ENCODE measurements at regions not wholly inside any gene's neighbourhood (a gene's known extent, or its start where the extent isn't known, plus 50 kb on each side); places are given as distances from the start of the nearest gene placed in this dataset.

GRCh38 chr11:69880826-69881445 lies 61.7 kb upstream of the FGF3 start:
- H3T11ph ChIP-seq (ENCODE audit: low read length) = no peak overlapping the region
- H3K9me3 ChIP-seq (ENCODE audit: control insufficient read depth, low read depth, low read length) = no peaks in the 10 kb centered on the region
- peaks cover 3 to 4% of the 10 kb centered on the region in 2 experiments; a peak in 3 of 4 replicates for H3K4me1 Mint-ChIP-seq
- no CpG with 5 or more reads among the region's 10 CpGs for WGBS (ENCODE audit: extremely low coverage, insufficient read length, low lambda C conversion rate)
- no peaks in the 10 kb centered on the region for H4K20me1 ChIP-seq (ENCODE audit: control insufficient read depth, insufficient read depth, insufficient read length)
- no peaks in the 10 kb centered on the region for H3K9me3 Mint-ChIP-seq
- H2AFZ ChIP-seq (ENCODE audit: low read length) = no peak overlapping the region
- no peak overlapping the region for H3K4me2 ChIP-seq (ENCODE audit: insufficient read depth, insufficient read length, low read length)
- no peak overlapping the region for H2BK120ac ChIP-seq (ENCODE audit: low read depth, low read length, poor library complexity, severe bottlenecking)
- H3K27ac ChIP-seq (ENCODE audit: insufficient read length, low read depth, low read length) = no peak overlapping the region
- no peak overlapping the region for H3K4me3 Mint-ChIP-seq
- H4K5ac ChIP-seq (ENCODE audit: insufficient read length, low read depth, low read length) = no peak overlapping the region
- no peak overlapping the region for H3K18ac ChIP-seq (ENCODE audit: insufficient read length, low read depth, low read length)
- no peaks in the 10 kb centered on the region for H3K79me2 ChIP-seq (ENCODE audit: insufficient read depth, low read length)
- H4K91ac ChIP-seq (ENCODE audit: insufficient read length, low read depth, low read length) = no peak overlapping the region
- H2BK20ac ChIP-seq (ENCODE audit: low read depth, low read length, poor library complexity, severe bottlenecking) = no peak overlapping the region
- H4K8ac ChIP-seq (replicated peaks; ENCODE audit: insufficient read length, low read depth, low read length) = no peak overlapping the region
- H3K4ac ChIP-seq (ENCODE audit: low read depth, low read length) = no peak overlapping the region
- H2BK15ac ChIP-seq (ENCODE audit: low read depth, low read length) = no peak overlapping the region
- no peak overlapping the region for H3K14ac ChIP-seq (ENCODE audit: insufficient read depth, low read length)
- no peak overlapping the region for H2BK12ac ChIP-seq (ENCODE audit: insufficient read length, low read depth, low read length)
- no peak overlapping the region for H3K9ac ChIP-seq (ENCODE audit: extremely low read depth, insufficient read length, low read length)
- no peak overlapping the region for H3K56ac ChIP-seq (ENCODE audit: insufficient read length, low read depth, low read length)
- H3K23me2 ChIP-seq (ENCODE audit: insufficient read length, low read depth, low read length, poor library complexity, severe bottlenecking) = no peaks in the 10 kb centered on the region
- no peak for TF ChIP-seq CTCF (conservative IDR thresholded peaks at IDR 0.05)
- no peak overlapping the region for H2BK5ac ChIP-seq (ENCODE audit: insufficient read length, low read length)
- H3K27me3 Mint-ChIP-seq (ENCODE audit: low read depth) = peaks cover 16% of the 10 kb centered on the region
- H3K79me1 ChIP-seq (ENCODE audit: insufficient read depth, low read depth, low read length, poor library complexity, severe bottlenecking) = no peaks in the 10 kb centered on the region
- H3K27ac Mint-ChIP-seq = no peak overlapping the region
- no peaks in the 10 kb centered on the region; a peak in 2 of 7 replicates for H3K36me3 Mint-ChIP-seq (ENCODE audit: insufficient read depth in 1 of 3, low read depth in 3 of 3)
- no peak overlapping the region for H2AK5ac ChIP-seq (ENCODE audit: insufficient read length, low read length)
- DNase-seq = peak; percentile 17
- H3K23ac ChIP-seq (ENCODE audit: insufficient read length, low read depth, low read length) = no peak overlapping the region
- H3K27me3 ChIP-seq (ENCODE audit: insufficient read depth, low read length) = no peaks in the 10 kb centered on the region
- H3K4me1 ChIP-seq (ENCODE audit: insufficient read depth, low read length) = no peaks in the 10 kb centered on the region
